Keratinocyte (primary cell): ENCODE measurements at regions not wholly inside any gene's neighbourhood (a gene's known extent, or its start where the extent isn't known, plus 50 kb on each side); places are given as distances from the start of the nearest gene placed in this dataset.

Experiments
- DNase-seq: peaks from one replicate; pipeline ENCODE4 v3.0.0-alpha.2; 2011; ENCODE audit warnings: low read depth, missing footprints, low spot score
- FAIRE-seq: peaks from 2 replicates; lab custom pipeline; 2011; peaks lifted over from hg19 to GRCh38; lab: Jason Lieb, UNC
- H2AFZ ChIP-seq: 2 replicates; pipeline ENCODE4 v1.6.0; 2012; ENCODE audit warnings: low read length, control low read depth, inconsistent platforms; ENCODE audit not compliant: control insufficient read depth
- H3K27ac ChIP-seq: 2 replicates; pipeline ENCODE4 v1.5.1; 2011; ENCODE audit warnings: low read length; ENCODE audit not compliant: control insufficient read depth, insufficient read depth
- H3K27me3 ChIP-seq: 3 replicates; pipeline ENCODE4 v1.6.0; 2011; ENCODE audit warnings: low read length; ENCODE audit not compliant: control insufficient read depth, insufficient read depth; ENCODE audit errors: extremely low read depth
- H3K36me3 ChIP-seq, 2 experiments: 2 replicates in 1 of 2; 3 replicates in 1 of 2; pipeline ENCODE4 v1.5.1; 2011; ENCODE audit warnings: low read length in 2 of 2, mild to moderate bottlenecking in 1 of 2; ENCODE audit not compliant: control insufficient read depth in 2 of 2, insufficient read depth in 2 of 2; ENCODE audit errors: extremely low read depth in 1 of 2
- H3K4me1 ChIP-seq: 3 replicates; pipeline ENCODE4 v1.5.1; 2011; ENCODE audit warnings: low read length; ENCODE audit not compliant: control insufficient read depth, insufficient read depth; ENCODE audit errors: extremely low read depth
- H3K4me2 ChIP-seq: 3 replicates; pipeline ENCODE4 v1.6.0; 2011; ENCODE audit warnings: low read depth, low read length; ENCODE audit not compliant: control insufficient read depth, insufficient read depth; ENCODE audit errors: extremely low read depth
- H3K4me3 ChIP-seq, 3 experiments: fragments of 200-600 bp in 1 of 3; sonication (generic) in 1 of 3; 2 replicates in 2 of 3; 3 replicates in 1 of 3; pipeline ENCODE4 v1.5.1; 2011 to 2016; ENCODE audit warnings: low read length in 3 of 3, mild to moderate bottlenecking in 3 of 3, control low read depth in 2 of 3, inconsistent platforms in 1 of 3, low read depth in 1 of 3, mixed read lengths in 1 of 3, mixed run types in 1 of 3, moderate library complexity in 1 of 3; ENCODE audit not compliant: control insufficient read depth in 2 of 3, insufficient read depth in 2 of 3; ENCODE audit errors: extremely low read depth in 1 of 3
- H3K79me2 ChIP-seq: 2 replicates; pipeline ENCODE4 v1.6.0; 2012; ENCODE audit warnings: low read length; ENCODE audit not compliant: control insufficient read depth, insufficient read depth
- H3K9ac ChIP-seq: 3 replicates; pipeline ENCODE4 v1.6.0; 2011; ENCODE audit warnings: low read length; ENCODE audit not compliant: control insufficient read depth, insufficient read depth; ENCODE audit errors: extremely low read depth
- H3K9me1 ChIP-seq: 3 replicates; pipeline ENCODE4 v1.6.0; 2011; ENCODE audit warnings: low read length; ENCODE audit not compliant: control insufficient read depth, insufficient read depth; ENCODE audit errors: extremely low read depth
- H3K9me3 ChIP-seq: 2 replicates; pipeline ENCODE4 v1.5.1; 2012; ENCODE audit warnings: low read depth, low read length; ENCODE audit not compliant: control insufficient read depth
- H4K20me1 ChIP-seq: 3 replicates; pipeline ENCODE4 v1.6.0; 2011; ENCODE audit warnings: low read length; ENCODE audit not compliant: control insufficient read depth, insufficient read depth; ENCODE audit errors: extremely low read depth
- EZH2 ChIP-seq: IDR thresholded peaks from one replicate; pipeline ENCODE4 v1.6.1; 2012; ENCODE audit warnings: inconsistent platforms, mild to moderate bottlenecking, low read length, moderate library complexity
- dilution Hi-C: fragments of 300-500 bp; cut with MboI; formaldehyde crosslinking; loops from one replicate; pipeline ENCODE4 v1.7.0; 2020; ENCODE audit warnings: low sequenced_read_pairs; ENCODE audit not compliant: extremely low pct_ligation_motif_present
- TF ChIP-seq, protein P1 (sequence below), 3 experiments: IDR thresholded peaks in 1 of 3; conservative IDR thresholded peaks in 1 of 3; optimal IDR thresholded peaks in 1 of 3; 2 replicates in 2 of 3; 3 replicates in 1 of 3; pipeline versions ENCODE3 to v1.5.1; 2011; ENCODE audit warnings: low read length in 3 of 3, mild to moderate bottlenecking in 3 of 3, moderate library complexity in 2 of 3, control low read depth in 1 of 3, inconsistent platforms in 1 of 3; ENCODE audit not compliant: insufficient read depth in 2 of 3; ENCODE audit errors: extremely low read depth in 1 of 3

DNA sequence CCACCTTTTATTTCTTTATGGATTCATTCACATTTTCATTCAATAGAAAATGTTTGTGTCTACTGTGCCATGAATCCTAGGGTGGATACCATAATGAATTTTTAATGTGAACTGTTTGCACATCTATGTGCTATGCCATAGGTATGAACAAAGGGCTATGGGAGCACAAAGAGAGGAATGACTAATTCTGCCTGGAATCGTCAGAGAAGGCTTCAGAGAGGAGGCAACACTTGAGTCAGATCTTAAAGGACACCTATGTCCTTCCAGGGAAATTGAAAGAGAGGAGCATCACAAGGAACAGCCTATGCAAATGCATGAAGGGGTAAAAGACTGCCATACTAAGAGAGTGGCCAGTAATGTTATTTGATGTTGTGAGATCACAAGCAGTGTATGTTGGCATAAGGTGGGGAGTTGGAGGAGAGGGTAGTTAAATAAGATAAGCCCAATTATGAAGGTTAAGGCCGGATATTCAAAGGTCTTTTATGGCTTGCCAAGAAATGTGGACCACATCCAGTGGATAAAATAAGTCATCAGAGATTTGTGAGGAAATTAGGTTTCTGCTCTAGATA lies 246.7 kb downstream of the GRIN2B start:
- Histone ChIP-seq H3K4me3 (no peak overlapping the region), H3K27ac (no peak overlapping the region), H3K4me1 (no peaks in the 10 kb centered on the region), H3K27me3 (no peaks in the 10 kb centered on the region), H3K9me1 (no peaks in the 10 kb centered on the region), H3K79me2 (no peaks in the 10 kb centered on the region), H3K36me3 (no peaks in the 10 kb centered on the region), H3K9me3 (no peaks in the 10 kb centered on the region), H4K20me1 (no peaks in the 10 kb centered on the region), H2AFZ (no peak overlapping the region), H3K9ac (no peak overlapping the region), H3K4me2 (no peak overlapping the region)
- dilution Hi-C loops, result no loop called here
- FAIRE-seq (no peak), DNase-seq (no peak)
- TF ChIP-seq EZH2, result no peak
- TF ChIP-seq, protein P1, sequence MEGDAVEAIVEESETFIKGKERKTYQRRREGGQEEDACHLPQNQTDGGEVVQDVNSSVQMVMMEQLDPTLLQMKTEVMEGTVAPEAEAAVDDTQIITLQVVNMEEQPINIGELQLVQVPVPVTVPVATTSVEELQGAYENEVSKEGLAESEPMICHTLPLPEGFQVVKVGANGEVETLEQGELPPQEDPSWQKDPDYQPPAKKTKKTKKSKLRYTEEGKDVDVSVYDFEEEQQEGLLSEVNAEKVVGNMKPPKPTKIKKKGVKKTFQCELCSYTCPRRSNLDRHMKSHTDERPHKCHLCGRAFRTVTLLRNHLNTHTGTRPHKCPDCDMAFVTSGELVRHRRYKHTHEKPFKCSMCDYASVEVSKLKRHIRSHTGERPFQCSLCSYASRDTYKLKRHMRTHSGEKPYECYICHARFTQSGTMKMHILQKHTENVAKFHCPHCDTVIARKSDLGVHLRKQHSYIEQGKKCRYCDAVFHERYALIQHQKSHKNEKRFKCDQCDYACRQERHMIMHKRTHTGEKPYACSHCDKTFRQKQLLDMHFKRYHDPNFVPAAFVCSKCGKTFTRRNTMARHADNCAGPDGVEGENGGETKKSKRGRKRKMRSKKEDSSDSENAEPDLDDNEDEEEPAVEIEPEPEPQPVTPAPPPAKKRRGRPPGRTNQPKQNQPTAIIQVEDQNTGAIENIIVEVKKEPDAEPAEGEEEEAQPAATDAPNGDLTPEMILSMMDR (optimal IDR thresholded peaks at IDR 0.05 in 1 of 3, IDR thresholded peaks at IDR 0.05 in 1 of 3, conservative IDR thresholded peaks at IDR 0.05 in 1 of 3; ENCODE audit: extremely low read depth in 1 of 3, insufficient read depth in 2 of 3, low read length in 3 of 3), result no peak

DNA sequence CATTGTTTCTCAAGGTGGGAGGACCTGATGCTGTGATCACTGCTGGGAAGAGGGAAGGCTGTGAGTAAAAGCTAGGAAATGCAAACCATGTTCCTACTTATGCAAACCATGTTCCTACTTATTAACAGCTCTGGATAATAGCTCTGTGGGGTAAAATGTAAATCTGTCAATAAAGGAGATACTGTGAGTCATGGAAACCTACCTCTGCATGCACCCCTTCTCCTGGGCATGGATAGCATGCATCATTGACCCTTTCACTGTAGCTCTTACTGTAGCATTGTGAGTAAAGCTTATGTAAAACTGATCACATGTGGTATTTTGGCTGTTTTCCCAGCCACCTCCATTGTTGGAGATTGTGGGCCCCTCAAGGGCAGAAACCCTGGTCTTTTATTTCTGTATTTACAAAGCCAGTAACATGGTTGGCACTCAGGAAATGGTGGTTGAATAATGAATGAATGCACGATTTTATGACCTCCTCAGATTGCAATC lies 253.7 kb downstream of the GRIN2B start:
- Histone ChIP-seq H3K27ac (no peak overlapping the region), H3K36me3 (no peaks in the 10 kb centered on the region), H3K4me2 (no peak overlapping the region), H3K9ac (no peak overlapping the region), H3K4me3 (no peak overlapping the region), H3K9me1 (no peaks in the 10 kb centered on the region), H2AFZ (no peak overlapping the region), H3K4me1 (no peaks in the 10 kb centered on the region), H3K27me3 (no peaks in the 10 kb centered on the region), H3K79me2 (no peaks in the 10 kb centered on the region), H3K9me3 (no peaks in the 10 kb centered on the region), H4K20me1 (no peaks in the 10 kb centered on the region)
- DNase-seq (peak; percentile 7), FAIRE-seq (no peak)
- dilution Hi-C loops, result no loop called here
- TF ChIP-seq, protein P1 (optimal IDR thresholded peaks at IDR 0.05 in 1 of 3, IDR thresholded peaks at IDR 0.05 in 1 of 3, conservative IDR thresholded peaks at IDR 0.05 in 1 of 3; ENCODE audit: extremely low read depth in 1 of 3, insufficient read depth in 2 of 3, low read length in 3 of 3), result no peak
- no peak for TF ChIP-seq EZH2
